ENCODE measurements at regions not wholly inside any gene's neighbourhood (a gene's known extent, or its start where the extent isn't known, plus 50 kb on each side); places are given as distances from the start of the nearest gene placed in this dataset.

- DNase-seq (ENCODE audit: insufficient read length) (no peak), FAIRE-seq (no peak)
- TF ChIP-seq POLR2A (IDR thresholded peaks at IDR 0.05; ENCODE audit: low read depth, low read length) (no peak), POLR2AphosphoS5 (IDR thresholded peaks at IDR 0.05; ENCODE audit: low read depth, low read length) (no peak), TAF1 (IDR thresholded peaks at IDR 0.05; ENCODE audit: borderline replicate concordance, low read depth, low read length) (no peak)
These were observed 63.6 kb upstream of the TTLL7 start for GRCh38 chr1:84062496-84062895.

- DNase-seq (ENCODE audit: insufficient read length) (no peak), FAIRE-seq (no peak)
- no peak for TF ChIP-seq POLR2AphosphoS5 (IDR thresholded peaks at IDR 0.05; ENCODE audit: low read depth, low read length)
- TF ChIP-seq POLR2A (IDR thresholded peaks at IDR 0.05; ENCODE audit: low read depth, low read length): no peak
- no peak for TF ChIP-seq TAF1 (IDR thresholded peaks at IDR 0.05; ENCODE audit: borderline replicate concordance, low read depth, low read length)
These were observed 62.4 kb upstream of the TTLL7 start for GRCh38 chr1:84061336-84061735.

- no peak for DNase-seq (ENCODE audit: insufficient read length)
- TF ChIP-seq POLR2AphosphoS5 (IDR thresholded peaks at IDR 0.05; ENCODE audit: low read depth, low read length): no peak
- no peak for TF ChIP-seq TAF1 (IDR thresholded peaks at IDR 0.05; ENCODE audit: borderline replicate concordance, low read depth, low read length)
- no peak for TF ChIP-seq POLR2A (IDR thresholded peaks at IDR 0.05; ENCODE audit: low read depth, low read length)
- FAIRE-seq: no peak
These were observed 61.8 kb upstream of the TTLL7 start for GRCh38 chr1:84060781-84061180.

GRCh38 chr1:84048820-84049219 is 49.9 kb upstream of the TTLL7 start:
- FAIRE-seq (no peak), DNase-seq (ENCODE audit: insufficient read length) (no peak)
- no peak for TF ChIP-seq TAF1 (IDR thresholded peaks at IDR 0.05; ENCODE audit: borderline replicate concordance, low read depth, low read length)
- TF ChIP-seq POLR2AphosphoS5 (IDR thresholded peaks at IDR 0.05; ENCODE audit: low read depth, low read length): no peak
- TF ChIP-seq POLR2A (IDR thresholded peaks at IDR 0.05; ENCODE audit: low read depth, low read length): no peak
